CD4-positive, alpha-beta T cell treated with Interleukin-15 for 1 hour (primary cell): ENCODE measurements at regions not wholly inside any gene's neighbourhood (a gene's known extent, or its start where the extent isn't known, plus 50 kb on each side); places are given as distances from the start of the nearest gene placed in this dataset.
"Not testable (repeated sequence)": the region's sequence is repeated elsewhere in the genome, so short reads cannot be mapped to it uniquely, and the experiment has no call there.

Experiments used
- DNase-seq: peaks from one replicate; pipeline ENCODE4 v3.0.0-alpha.2; 2020

DNA sequence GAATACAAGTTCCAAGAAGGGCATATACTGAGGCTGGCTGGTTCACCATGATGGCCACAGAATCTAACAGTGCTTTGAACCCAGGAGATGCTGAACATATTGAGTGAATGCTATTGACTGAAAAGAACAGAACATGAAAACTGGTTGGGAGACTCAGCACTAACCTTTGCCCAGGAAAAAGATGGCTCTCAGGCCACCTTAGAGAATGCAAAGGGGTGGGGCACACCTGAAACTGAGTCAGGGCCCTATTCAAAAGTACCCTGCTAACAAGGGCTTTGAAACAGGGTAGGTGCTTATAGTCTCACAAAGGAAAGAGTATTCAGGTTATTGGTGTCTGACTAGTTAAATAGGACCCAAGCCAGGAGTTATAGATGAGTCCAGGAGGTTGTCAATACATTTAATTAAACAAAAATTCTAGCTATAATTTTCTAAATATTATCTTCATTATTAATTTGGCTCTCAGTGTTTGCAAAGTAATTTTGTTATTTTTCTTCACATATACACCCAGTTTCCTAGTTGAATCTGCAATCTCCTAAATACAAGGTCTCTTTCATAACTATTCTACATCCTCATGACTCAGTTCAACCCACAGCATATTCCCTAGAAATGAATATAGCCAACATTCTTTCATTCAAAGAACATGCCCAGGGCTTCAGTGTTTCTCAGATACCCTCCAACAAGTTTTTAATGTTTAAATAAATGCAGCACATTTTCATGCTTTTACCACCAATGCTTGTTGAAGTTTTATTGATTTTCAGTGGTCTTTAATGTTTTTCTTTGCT is 144.2 kb upstream of the RAPGEF2 start:
- DNase-seq: no peak

DNA sequence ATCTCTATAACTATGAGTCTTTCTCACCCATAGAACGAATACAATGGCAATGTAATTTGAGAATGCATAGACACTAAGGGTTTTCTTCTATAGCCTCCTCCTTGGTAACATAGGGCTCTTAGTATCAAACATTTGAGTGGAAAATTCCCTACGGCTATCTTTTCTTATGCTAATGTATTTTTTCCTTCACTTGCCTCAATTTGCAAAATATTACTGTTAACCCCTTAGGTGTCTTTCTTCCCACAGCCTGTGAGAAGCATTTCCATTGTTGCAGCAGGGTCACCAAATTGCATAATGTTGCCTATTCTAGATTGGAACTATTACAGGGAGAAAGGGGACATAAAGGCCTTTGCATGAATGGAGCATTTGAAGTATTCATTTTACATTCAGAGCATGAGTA is 140.5 kb upstream of the RAPGEF2 start:
- no peak for DNase-seq

DNA sequence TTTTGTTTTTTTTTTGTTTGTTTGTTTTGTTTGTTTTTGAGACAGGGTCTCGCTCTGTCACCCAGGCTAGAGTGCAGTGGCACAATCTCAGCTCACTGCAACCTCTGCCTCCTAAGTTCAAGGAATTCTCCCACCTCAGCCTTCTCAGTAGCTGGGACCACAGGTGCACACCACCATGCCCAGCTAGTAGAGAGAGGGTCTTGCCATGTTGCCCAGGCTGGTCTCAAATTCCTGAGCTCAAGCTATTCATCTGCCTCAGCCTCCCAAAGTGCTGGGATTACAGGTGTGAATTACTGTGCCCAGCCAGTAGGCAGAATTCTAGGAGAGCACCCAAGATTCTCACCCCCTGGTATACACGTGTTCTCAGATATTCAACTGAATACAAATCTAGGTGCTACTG is 139.6 kb upstream of the RAPGEF2 start:
- not testable (repeated sequence) for DNase-seq

DNA sequence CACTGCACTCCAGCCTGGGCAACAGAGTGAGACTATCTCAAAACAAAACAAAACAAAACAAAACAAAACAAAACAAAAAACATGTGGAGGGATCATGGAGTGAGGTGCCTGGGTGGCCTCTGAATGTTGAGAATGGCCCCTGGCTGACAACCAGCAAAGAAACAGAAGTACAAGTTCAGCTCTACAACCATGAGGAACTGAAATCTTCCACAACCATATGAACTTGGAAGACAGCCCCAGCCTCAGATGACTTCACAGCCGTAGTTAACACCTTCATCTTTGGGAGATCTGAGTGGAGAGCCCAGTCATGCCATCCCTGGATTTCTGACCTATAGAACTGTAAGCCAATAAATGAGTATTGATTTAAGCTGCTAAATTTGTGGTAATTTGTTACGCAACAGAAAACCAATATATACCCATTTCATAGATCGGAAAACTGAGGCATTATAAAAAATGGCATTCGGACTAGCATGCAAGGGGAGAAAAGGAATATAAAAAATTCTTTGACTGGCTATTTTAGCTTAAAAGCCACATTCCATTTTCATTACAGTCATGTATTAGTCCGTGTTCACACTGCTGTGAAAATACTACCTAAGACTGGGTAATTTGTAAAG is 138.7 kb upstream of the RAPGEF2 start:
- DNase-seq: no peak

DNA sequence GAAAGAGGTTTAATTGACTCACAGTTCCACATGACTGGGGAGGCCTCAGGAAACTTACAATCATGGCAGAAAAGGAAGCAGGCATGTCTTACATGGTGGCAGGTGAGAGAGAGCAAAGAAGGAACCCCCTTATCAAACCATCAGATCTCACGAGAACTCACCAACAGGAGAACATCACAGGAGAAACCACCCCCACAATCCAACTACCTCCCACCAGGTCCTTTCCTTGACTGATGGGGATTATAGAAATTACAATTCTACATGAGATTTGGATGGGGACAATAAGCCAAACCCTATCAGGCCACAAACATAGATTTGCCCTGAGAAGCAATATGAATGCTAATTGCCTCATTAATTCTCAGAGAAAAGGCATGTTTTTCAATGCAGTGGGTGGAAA is 138.2 kb upstream of the RAPGEF2 start:
- no peak for DNase-seq

DNA sequence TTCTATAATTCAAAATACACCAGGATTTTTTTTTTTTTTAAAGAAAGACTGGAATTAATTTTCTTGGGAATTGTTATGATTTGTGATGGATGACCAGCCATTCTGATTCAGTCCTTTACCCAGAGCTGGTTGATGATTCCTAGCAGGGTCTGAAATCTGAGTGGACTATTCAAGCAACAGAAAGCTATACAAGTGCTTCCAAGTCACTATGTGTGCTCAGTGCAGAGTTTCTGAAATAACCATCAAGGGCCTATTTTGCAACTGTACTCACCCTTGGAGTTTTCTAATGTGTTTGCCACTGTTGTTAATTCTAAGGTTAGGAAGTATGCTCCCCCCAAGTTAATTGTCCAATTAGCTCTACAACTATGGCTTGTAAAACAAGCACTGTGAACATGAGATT is 137.7 kb upstream of the RAPGEF2 start:
- no peak for DNase-seq

DNA sequence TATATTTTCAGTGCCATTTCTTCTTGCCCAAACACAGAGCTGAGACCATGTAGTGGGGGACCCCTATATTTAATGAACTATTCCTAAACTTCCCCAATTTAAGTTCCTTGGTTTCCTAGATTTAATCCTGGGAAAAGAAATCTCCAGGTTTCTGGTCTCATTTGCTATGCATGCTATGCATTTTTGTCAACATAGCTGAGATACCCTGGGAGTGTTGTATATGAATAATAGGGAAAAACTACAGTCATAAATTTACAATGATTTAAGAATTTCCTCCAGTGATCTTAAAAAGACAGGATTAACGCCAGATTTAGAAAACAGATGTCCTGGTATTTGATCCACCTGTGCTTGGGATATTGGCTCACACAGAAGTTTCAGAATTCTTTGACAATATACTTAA is 136.8 kb upstream of the RAPGEF2 start:
- no peak for DNase-seq

DNA sequence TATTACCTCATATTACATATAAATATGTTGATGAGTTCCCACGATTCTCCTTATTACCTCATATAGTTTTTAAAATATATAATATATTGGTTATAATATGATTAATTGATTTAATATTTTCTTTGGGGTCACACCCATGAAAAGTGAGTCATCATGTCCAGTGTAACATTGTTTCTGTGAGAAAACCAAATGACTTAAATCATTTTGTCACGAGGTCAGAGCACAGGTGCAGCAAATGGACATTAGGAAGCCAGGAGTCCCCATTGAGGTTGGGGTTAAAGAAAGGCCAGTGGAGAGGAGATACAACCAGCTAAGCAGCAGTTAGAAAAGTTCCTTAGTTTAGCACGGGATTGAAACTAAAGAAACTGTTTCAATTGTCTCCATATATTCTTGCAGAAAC is 133.9 kb upstream of the RAPGEF2 start:
- no peak for DNase-seq

DNA sequence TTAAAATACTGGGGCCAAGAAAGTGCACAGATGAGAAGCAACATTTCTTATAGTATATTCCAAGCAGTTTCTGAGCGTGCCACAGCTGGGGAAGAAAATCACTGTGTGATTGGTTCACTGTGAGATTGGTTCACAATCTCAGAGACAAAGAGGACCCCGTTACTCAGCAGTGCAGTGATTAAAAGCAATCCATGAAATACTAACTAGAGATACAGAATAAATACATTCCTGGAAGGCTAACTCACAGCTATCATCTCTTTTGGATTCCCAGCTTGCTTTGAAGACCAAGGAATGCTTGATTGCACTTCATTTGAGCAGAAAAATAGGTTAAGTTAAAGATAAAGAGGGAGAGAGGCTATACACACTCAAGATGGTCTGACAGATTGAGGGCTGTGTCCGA is 132.1 kb upstream of the RAPGEF2 start:
- DNase-seq: no peak

DNA sequence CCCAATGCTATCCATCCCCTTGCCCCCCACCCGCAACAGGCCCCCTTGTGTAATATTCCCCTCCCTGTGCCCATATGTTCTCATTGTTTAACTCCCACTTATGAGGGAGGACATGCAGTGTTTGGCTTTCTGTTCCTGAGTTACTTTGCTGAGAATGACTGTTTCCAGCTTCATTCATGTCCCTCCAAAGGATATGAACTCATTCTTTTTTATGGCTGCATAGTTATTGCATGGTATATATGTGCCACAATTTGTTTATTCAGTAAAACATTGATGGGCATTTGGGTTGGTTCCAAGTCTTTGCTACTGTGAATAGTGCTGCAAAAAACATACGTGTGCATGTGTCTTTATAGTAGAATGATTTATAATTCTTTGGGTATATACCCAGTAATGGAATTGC is 128.4 kb upstream of the RAPGEF2 start:
- not testable (repeated sequence) for DNase-seq

DNA sequence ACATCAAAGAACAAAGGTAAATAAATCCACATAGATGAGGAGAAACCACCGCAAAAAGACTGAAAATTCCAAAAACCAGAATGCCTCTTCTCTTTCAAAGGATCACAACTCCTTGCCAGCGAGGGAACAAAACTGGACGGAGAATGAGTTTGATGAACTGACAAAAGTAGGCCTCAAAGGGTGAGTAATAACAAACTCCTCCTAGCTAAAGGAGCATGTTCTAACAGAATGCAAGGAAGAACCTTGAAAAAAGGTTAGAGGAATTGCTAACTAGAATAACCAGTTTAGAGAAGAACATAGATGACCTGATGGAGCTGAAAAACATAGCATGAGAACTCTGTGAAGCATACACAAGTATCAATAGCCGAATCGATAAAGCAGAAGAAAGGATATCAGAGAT is 122.2 kb upstream of the RAPGEF2 start:
- not testable (repeated sequence) for DNase-seq

DNA sequence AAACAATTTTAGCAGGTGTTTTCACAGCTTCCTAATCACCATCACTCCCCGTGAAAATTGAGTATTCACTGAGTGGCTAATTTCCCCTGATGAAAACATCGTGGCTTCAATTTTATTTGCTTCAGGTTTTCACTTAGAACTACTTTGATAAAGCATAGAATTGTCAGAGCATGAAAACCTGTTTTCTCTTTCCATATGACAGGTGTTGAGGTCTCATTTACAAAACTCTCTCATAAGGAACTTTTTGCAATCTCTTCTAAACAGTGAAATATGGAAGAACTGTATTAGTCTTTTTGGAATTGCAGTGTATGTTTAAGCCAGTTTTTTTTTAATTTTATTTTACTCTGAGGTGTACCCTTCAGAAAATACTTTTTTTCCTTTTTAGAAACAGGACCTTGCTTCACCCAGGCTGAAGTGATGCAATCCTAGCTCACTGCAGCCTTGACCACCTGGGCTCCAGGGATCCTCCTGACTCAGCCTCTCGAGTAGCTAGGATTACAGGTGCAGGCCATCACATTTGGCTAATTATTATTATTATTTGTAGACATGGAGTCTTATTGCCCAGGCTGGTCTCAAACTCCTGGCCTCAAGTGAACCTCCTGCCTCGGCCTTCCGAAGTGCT is 111.2 kb upstream of the RAPGEF2 start:
- DNase-seq: no peak

DNA sequence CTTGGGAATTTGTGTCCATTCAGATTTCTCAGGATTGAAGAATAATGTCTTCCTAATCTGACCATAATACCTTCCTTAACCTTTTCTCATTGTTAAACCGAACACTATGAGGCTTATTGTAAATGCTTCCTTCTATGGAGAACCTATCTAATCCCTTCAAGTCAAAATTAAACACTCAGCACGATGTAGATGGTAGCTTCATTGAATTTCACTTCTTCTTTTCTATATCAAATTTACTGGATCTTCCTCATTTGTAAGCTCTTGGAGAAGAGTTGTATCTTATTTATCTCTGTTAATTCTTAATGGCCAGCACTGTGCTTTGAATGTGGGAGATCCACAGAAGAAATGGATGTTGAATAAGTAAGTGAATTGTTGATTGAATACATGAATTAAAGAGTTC is 109.0 kb upstream of the RAPGEF2 start:
- no peak for DNase-seq

DNA sequence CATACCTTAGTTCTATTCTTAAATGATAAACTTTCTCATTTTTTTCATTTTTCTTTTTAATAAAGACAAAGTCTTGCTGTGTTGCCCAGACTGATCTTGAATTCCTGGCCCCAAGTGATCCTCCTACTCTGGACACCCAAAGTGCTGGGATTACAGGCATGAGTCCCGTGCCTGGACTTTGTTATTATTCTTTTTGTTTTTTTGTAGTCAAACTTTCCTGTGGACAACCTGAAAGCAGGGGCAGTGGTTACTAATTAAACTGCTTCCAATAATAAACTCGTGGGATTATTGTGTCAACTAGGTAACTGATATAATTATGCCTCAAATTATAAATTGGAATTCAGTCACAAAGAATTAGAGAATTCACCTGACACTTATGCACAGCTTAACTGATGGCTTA is 107.8 kb upstream of the RAPGEF2 start:
- DNase-seq: no peak

DNA sequence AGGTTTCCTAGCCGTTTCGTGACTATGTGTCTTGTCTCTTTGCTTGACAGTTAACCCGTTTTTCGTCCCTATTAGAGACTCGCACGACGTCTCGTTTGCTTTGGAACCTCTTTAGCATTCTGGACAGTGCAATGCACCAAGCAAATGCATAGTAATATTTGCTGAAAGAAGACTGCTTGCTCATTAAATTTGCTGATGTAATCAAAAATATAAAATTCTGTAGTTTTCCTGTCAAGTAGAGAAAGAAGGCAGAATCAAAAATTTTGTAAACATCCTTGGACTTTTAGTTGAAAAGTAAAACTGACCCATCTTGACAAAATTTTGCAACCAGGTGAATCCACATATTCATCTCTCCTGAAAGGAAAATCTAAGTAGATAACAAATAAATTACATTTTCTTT is 106.9 kb upstream of the RAPGEF2 start:
- DNase-seq: no peak

DNA sequence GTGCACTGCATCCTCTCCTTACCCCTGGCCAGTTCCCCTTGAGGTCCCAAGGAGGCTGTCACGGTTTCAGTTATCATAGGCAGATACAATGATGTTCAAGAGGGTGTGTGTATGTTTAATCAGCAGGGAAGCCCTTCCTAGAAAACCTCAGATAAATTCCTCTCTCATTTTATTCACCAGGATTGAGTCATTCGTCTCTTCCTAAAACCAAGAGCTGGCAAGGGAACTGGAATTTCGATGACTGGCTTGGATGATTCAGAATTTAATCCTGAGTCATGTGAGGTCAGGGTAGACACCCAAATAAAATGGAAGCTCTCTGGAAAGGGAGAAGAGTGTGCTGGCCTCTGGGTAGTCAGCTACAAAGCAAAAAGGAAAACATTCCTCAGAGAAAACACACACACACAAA is 106.2 kb upstream of the RAPGEF2 start:
- DNase-seq: no peak

DNA sequence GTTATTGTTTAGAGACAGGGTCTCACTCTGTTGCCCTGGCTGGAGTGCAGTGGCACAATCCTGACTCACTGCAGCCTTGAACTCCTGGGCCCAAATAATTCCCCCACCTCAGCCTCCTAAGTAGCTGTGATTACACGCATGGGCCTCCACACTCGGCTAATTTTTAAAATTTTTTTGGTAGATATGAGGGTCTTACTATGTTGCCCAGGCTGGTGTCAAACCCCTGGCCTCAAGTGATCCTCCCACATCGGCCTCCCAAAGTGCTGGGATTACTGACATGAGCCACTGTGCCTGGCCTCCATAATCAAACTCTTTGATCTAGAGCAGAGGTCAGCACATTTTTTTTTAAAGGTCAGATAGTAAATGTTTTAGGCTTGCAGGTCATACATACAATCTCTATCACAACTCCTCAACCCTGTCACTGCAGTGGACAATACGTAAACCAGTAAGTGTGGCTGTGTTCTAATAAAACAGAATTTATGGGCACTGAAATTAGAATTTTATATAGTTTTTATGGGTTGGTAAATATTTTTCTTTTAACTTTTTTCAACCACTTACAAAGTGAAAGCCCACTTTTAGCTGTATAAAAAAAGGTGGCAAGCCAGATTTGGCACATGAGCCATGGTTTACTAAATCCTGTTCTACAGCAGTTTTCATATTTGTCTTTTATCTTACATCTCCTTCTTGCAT is 105.1 kb upstream of the RAPGEF2 start:
- no peak for DNase-seq

DNA sequence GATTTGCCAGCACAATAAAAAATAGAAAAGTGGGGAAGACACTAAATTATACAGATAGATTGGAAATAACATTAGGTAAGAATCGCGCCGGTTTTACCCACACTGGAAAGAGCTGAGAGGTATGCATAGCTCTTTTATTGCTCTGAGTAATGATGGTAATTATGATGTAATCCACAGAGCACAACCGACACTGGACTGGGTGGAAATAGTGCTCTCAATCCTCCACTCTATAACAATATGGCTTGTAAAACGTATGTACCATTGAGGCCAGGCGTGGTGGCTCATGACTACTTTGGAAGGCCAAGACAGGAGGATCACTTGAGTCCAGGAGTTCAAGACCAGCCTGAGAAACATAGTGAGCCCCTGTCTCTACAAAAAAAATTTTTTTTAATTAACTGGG is 104.3 kb upstream of the RAPGEF2 start:
- no peak for DNase-seq

DNA sequence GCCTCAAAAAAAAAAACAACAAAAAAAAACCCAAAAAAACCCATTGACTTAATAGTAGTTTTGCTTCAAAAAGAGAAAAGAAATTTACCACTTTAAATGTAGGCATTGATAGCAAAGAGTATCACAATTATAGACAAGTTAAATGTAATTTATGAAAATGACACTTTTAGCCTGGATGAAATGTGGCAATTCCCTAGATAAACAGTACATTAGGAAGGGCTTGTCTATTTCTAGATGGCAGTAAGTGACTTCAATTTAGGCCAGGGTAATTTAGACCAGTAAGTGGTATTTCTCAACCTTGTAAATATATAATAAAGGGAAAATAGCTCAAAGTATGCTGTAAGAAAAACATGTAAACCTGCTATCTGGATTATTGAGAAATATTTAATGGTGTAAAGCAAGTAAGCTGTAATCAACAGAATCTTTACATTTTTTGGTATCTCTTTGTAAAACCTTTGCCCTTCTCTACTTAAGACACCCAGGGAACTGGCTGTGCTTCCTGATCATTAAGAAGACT is 103.7 kb upstream of the RAPGEF2 start:
- DNase-seq: no peak

DNA sequence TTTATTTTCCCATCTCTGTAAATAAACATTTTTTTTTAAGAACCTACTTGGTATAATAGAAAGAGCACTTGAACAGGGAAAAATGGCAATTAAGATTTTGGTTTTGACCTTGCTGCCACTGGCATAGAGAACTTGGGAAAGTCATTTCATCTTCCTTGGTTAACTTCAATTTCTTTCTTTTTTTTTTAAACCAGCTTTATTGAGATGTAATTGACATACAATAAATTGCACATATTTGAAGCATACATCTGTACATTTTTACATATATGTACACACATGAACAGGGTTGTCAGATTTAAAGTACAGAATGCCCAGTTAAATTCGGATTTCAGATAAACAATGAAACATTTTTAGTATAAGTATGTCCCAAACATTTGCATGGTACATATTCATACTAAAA is 103.0 kb upstream of the RAPGEF2 start:
- no peak for DNase-seq

DNA sequence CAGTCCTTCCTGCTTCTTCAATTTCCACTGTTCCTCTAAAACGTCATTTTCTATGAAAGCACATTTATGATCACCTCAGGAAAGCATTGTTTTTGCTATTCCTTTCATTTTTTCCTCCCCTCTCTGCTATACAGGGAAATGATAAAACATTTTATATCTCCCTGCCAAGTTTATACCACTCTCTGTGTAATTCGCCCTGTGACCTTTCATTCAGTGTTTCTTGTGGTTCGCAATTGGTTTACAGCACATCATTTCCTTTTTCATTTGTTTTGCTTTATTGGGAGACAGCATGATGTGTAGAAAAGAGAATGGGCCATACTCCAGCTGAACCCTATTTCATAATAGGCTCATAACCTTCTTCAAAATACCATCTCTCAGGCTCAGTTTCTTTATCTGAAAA is 99.9 kb upstream of the RAPGEF2 start:
- DNase-seq: no peak

DNA sequence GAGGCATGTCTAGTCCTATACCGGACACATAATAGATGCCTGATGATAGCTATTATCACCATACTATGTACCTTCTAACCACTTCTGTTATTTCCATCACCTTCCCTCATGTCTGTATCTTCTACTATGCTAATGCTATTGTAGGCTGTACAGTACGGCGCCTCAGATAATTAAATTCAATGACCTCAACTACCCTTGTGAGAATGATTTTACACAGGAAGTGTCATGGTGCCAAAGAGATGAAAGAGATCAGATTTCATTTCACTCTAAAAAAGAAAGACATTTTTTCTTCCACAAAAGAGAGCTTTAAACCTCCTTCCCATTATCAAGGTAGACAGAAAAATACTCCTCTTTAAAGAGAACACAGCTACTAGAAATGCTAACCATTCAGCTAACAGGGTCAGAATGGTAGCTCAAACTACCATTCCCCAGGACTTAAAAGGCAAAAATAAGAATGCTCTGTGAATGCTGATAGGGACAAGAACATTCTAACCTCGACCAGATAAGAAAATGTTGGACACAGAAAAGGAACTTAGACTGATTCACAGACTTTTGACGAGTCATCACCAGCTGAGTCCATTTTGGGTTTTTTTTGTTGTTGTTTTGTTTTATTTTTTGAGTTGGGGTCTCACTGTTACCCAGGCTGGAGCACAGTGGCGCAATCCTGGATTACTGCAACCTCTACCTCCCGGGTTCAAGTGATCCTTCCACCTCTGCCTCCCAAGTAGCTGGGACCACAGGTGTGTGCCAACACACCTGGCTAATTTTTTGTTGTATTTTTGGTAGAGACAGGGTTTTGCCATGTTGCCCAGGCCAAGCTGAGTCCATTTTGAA is 99.2 kb upstream of the RAPGEF2 start:
- DNase-seq: no peak

DNA sequence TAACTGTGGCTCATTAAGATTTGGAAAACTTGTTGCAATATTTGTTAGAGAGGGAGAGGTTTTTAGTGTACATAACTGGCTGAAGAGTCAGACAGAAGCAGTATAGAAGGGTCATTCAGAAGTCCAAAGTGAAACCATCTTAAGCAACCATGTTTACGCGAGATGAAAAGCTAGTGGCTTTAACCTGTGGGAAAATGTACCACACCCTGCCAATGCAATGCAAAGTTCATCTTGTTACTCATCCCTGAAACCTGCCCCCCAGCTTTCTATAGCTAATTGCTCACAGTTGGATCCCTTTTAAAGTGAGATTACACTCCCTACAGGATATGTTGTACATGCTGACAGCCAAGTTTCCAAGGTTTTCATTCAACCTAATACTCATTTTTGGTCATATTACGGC is 96.7 kb upstream of the RAPGEF2 start:
- no peak for DNase-seq
